ENCODE measurements at regions not wholly inside any gene's neighbourhood (a gene's known extent, or its start where the extent isn't known, plus 50 kb on each side); places are given as distances from the start of the nearest gene placed in this dataset.
"Not testable (repeated sequence)": the region's sequence is repeated elsewhere in the genome, so short reads cannot be mapped to it uniquely, and the experiment has no call there.

DNA sequence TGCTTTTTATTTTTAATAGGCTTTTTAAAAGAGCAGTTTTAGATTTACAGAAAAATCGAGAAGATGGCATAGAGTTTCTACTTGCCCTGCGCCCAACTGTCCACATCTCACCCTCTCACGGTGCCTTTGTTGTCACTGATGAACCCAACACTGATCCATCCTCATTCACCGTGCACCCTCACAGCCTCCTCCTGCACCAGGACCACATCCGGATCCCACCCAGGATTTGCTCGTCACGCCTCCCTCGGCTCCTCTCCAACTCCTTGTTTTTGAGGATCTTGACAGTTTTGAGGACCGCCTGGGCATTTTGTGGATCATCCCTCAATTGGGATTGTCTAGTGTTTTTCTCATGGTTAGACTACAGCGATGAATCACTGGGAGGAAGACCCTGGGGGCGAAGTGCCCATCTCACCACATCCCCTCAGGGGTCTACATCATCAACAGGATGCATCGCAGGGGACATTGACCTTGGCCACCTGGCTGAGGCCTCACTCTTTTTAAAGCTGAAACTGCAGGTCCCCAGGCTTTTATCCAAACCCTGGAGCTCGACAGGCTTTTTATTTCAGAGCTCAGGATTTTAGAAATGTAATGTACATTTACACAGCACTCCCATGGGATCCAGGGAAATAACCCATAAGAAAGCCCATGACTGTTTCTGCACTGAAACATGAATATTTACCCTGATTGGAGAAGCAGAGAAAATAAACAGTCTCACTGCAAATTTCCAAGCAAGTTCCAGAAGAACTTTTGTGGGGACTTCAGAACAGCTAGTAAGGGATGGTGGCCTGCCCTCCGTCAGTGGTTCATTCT lies 71.8 kb upstream of the ZNF469 start:
- ChIA-PET POLR2A (no interaction called here), CTCF (interaction anchor here (0.7 kb wide), 1 partner anchor 127 kb away, joined by 3 read pairs; no protein-coding TSS in a partner anchor)
- Mint-ChIP-seq H3K9me3 (peaks cover 47% of the 10 kb centered on the region), H3K4me3 (no peak overlapping the region), H3K27me3 (ENCODE audit: low read depth) (no peaks in the 10 kb centered on the region; the same call in 1 of the 2 replicates), H3K27ac (no peak overlapping the region), H3K36me3 (peaks cover 10% of the 10 kb centered on the region), H3K4me1 (no peaks in the 10 kb centered on the region)
- DNase-seq (ENCODE audit: low spot score) (no peak), ATAC-seq (no peak)
- TF ChIP-seq ZNF317 (CRISPR knock-in tag; IDR thresholded peaks at IDR 0.05; ENCODE audit: borderline replicate concordance, low read depth): no peak
- TF ChIP-seq ZNF396 (CRISPR knock-in tag; IDR thresholded peaks at IDR 0.05; ENCODE audit: borderline replicate concordance): no peak
- TF ChIP-seq ESRRA (CRISPR knock-in tag; IDR thresholded peaks at IDR 0.05; ENCODE audit: borderline replicate concordance): no peak
- no peak for TF ChIP-seq PRRX2 (CRISPR knock-in tag; IDR thresholded peaks at IDR 0.05)
- TF ChIP-seq IRF2 (CRISPR knock-in tag; IDR thresholded peaks at IDR 0.05; ENCODE audit: borderline replicate concordance, low read depth): no peak
- TF ChIP-seq, protein P1, sequence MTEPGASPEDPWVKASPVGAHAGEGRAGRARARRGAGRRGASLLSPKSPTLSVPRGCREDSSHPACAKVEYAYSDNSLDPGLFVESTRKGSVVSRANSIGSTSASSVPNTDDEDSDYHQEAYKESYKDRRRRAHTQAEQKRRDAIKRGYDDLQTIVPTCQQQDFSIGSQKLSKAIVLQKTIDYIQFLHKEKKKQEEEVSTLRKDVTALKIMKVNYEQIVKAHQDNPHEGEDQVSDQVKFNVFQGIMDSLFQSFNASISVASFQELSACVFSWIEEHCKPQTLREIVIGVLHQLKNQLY (CRISPR knock-in tag; IDR thresholded peaks at IDR 0.05): no peak
- no peak for TF ChIP-seq KAT7 (CRISPR knock-in tag; IDR thresholded peaks at IDR 0.05; ENCODE audit: borderline replicate concordance)
- no peak for TF ChIP-seq ZBTB21 (CRISPR knock-in tag; IDR thresholded peaks at IDR 0.05; ENCODE audit: borderline replicate concordance)
- TF ChIP-seq NR1H2 (CRISPR knock-in tag; IDR thresholded peaks at IDR 0.05): no peak
- TF ChIP-seq, protein P2, sequence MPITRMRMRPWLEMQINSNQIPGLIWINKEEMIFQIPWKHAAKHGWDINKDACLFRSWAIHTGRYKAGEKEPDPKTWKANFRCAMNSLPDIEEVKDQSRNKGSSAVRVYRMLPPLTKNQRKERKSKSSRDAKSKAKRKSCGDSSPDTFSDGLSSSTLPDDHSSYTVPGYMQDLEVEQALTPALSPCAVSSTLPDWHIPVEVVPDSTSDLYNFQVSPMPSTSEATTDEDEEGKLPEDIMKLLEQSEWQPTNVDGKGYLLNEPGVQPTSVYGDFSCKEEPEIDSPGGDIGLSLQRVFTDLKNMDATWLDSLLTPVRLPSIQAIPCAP (CRISPR knock-in tag; IDR thresholded peaks at IDR 0.05): no peak
- no peak for TF ChIP-seq ZNF416 (CRISPR knock-in tag; IDR thresholded peaks at IDR 0.05)
- TF ChIP-seq RELA (CRISPR knock-in tag; IDR thresholded peaks at IDR 0.05; ENCODE audit: borderline replicate concordance): no peak
- TF ChIP-seq, protein P3, sequence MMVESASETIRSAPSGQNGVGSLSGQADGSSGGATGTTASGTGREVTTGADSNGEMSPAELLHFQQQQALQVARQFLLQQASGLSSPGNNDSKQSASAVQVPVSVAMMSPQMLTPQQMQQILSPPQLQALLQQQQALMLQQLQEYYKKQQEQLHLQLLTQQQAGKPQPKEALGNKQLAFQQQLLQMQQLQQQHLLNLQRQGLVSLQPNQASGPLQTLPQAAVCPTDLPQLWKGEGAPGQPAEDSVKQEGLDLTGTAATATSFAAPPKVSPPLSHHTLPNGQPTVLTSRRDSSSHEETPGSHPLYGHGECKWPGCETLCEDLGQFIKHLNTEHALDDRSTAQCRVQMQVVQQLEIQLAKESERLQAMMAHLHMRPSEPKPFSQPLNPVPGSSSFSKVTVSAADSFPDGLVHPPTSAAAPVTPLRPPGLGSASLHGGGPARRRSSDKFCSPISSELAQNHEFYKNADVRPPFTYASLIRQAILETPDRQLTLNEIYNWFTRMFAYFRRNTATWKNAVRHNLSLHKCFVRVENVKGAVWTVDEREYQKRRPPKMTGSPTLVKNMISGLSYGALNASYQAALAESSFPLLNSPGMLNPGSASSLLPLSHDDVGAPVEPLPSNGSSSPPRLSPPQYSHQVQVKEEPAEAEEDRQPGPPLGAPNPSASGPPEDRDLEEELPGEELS (CRISPR knock-in tag; IDR thresholded peaks at IDR 0.05): no peak
- TF ChIP-seq, protein P4, sequence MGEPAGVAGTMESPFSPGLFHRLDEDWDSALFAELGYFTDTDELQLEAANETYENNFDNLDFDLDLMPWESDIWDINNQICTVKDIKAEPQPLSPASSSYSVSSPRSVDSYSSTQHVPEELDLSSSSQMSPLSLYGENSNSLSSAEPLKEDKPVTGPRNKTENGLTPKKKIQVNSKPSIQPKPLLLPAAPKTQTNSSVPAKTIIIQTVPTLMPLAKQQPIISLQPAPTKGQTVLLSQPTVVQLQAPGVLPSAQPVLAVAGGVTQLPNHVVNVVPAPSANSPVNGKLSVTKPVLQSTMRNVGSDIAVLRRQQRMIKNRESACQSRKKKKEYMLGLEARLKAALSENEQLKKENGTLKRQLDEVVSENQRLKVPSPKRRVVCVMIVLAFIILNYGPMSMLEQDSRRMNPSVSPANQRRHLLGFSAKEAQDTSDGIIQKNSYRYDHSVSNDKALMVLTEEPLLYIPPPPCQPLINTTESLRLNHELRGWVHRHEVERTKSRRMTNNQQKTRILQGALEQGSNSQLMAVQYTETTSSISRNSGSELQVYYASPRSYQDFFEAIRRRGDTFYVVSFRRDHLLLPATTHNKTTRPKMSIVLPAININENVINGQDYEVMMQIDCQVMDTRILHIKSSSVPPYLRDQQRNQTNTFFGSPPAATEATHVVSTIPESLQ (CRISPR knock-in tag; IDR thresholded peaks at IDR 0.05): no peak
- TF ChIP-seq, protein P5, sequence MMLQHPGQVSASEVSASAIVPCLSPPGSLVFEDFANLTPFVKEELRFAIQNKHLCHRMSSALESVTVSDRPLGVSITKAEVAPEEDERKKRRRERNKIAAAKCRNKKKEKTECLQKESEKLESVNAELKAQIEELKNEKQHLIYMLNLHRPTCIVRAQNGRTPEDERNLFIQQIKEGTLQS (CRISPR knock-in tag; conservative IDR thresholded peaks at IDR 0.05): no peak
- TF ChIP-seq ZNF232 (CRISPR knock-in tag; IDR thresholded peaks at IDR 0.05): no peak
- TF ChIP-seq, protein P6, sequence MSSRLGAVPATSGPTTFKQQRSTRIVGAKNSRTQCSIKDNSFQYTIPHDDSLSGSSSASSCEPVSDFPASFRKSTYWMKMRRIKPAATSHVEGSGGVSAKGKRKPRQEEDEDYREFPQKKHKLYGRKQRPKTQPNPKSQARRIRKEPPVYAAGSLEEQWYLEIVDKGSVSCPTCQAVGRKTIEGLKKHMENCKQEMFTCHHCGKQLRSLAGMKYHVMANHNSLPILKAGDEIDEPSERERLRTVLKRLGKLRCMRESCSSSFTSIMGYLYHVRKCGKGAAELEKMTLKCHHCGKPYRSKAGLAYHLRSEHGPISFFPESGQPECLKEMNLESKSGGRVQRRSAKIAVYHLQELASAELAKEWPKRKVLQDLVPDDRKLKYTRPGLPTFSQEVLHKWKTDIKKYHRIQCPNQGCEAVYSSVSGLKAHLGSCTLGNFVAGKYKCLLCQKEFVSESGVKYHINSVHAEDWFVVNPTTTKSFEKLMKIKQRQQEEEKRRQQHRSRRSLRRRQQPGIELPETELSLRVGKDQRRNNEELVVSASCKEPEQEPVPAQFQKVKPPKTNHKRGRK (CRISPR knock-in tag; IDR thresholded peaks at IDR 0.05; ENCODE audit: borderline replicate concordance): no peak

DNA sequence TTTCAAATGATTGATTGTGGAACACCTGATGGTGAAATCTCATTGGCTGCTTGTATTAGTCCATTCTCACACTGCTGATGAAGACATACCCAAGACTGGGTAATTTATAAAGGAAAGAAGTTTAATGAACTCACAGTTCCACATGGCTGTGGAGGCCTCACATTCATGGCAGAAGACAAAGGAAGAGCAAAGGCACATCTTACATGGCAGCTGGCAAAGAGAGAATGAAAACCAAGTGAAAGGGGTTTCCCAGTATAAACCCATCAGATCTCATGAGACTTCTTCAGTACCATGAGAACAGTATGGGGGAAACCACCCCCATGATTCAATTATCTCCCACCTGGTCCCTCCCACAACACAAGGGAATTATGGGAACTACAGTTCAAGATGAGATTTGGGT lies 70.9 kb upstream of the ZNF469 start:
- DNase-seq (ENCODE audit: low spot score); ATAC-seq; H3K27ac Mint-ChIP-seq; POLR2A ChIA-PET; H3K27me3 Mint-ChIP-seq (ENCODE audit: low read depth); H3K4me1 Mint-ChIP-seq; H3K4me3 Mint-ChIP-seq; CTCF ChIA-PET: not testable (repeated sequence)
- Mint-ChIP-seq H3K9me3 (peaks cover 44% of the 10 kb centered on the region), H3K36me3 (peaks cover 10% of the 10 kb centered on the region)

Data from WTC11 (cell line).